ENCODE measurements at regions not wholly inside any gene's neighbourhood (a gene's known extent, or its start where the extent isn't known, plus 50 kb on each side); places are given as distances from the start of the nearest gene placed in this dataset.

GRCh38 chr19:30895946-30896345 is 453.3 kb downstream of the TSHZ3 start:
- H3K27ac ChIP-seq, result no peak overlapping the region
- WGBS, 2 donors, result 34 to 49% methylated on average over 3 of the region's 3 CpGs
- intact Hi-C loops (cut with DNase I), result no loop called here

GRCh38 chr19:30891051-30891450 is 458.2 kb downstream of the TSHZ3 start:
- intact Hi-C loops (cut with DNase I), result no loop called here
- no peaks in the 10 kb centered on the region for H3K9me3 ChIP-seq
- no peaks in the 10 kb centered on the region for H3K27me3 ChIP-seq
- H3K4me1 ChIP-seq, result no peaks in the 10 kb centered on the region
- TF ChIP-seq POLR2A (IDR thresholded peaks at IDR 0.05) (no peak), CTCF (IDR thresholded peaks at IDR 0.05) (no peak)
- ATAC-seq, result no peak
- H3K4me3 ChIP-seq, result no peak overlapping the region
- H3K27ac ChIP-seq, result no peak overlapping the region
- WGBS, 2 donors, result 58 to 72% methylated on average over 4 of the region's 4 CpGs
- H3K36me3 ChIP-seq (replicated peaks in 1 of 2; ENCODE audit: insufficient read depth in 1 of 2, low read depth in 2 of 2), result no peaks in the 10 kb centered on the region
- DNase-seq, result no peak

More at GRCh38 chr19:30895946-30896345, 453.3 kb downstream of the TSHZ3 start:
- no peak for TF ChIP-seq POLR2A (IDR thresholded peaks at IDR 0.05)
- no peak for TF ChIP-seq CTCF (IDR thresholded peaks at IDR 0.05)
- H3K4me1 ChIP-seq, result no peaks in the 10 kb centered on the region
- no peak for ATAC-seq
- H3K27me3 ChIP-seq, result no peaks in the 10 kb centered on the region
- DNase-seq, result no peak
- H3K36me3 ChIP-seq (replicated peaks in 1 of 2; ENCODE audit: insufficient read depth in 1 of 2, low read depth in 2 of 2), result no peaks in the 10 kb centered on the region
- no peak overlapping the region for H3K4me3 ChIP-seq
- no peaks in the 10 kb centered on the region for H3K9me3 ChIP-seq

GRCh38 chr19:30890033-30890432 is 459.2 kb downstream of the TSHZ3 start:
- peak overlapping the region in 1 of 4 donors; percentile 54 for H3K27ac ChIP-seq
- WGBS, 2 donors, result 46 to 63% methylated on average over 2 of the region's 2 CpGs
- no peak overlapping the region for H3K4me3 ChIP-seq
- H3K36me3 ChIP-seq (replicated peaks in 1 of 2; ENCODE audit: insufficient read depth in 1 of 2, low read depth in 2 of 2), result no peaks in the 10 kb centered on the region
- peak in 1 of 4 donors; percentile 10 for DNase-seq
- H3K27me3 ChIP-seq, result no peaks in the 10 kb centered on the region
- intact Hi-C loops (cut with DNase I), result no loop called here
- no peaks in the 10 kb centered on the region for H3K9me3 ChIP-seq
- no peak for ATAC-seq
- no peak for TF ChIP-seq CTCF (IDR thresholded peaks at IDR 0.05)
- TF ChIP-seq POLR2A (IDR thresholded peaks at IDR 0.05), result no peak
- no peaks in the 10 kb centered on the region for H3K4me1 ChIP-seq

GRCh38 chr19:30888937-30889336 is 460.3 kb downstream of the TSHZ3 start:
- Histone ChIP-seq H3K4me1 (no peaks in the 10 kb centered on the region), H3K36me3 (replicated peaks in 1 of 2; ENCODE audit: insufficient read depth in 1 of 2, low read depth in 2 of 2) (no peaks in the 10 kb centered on the region), H3K27ac (no peak overlapping the region), H3K27me3 (no peaks in the 10 kb centered on the region), H3K4me3 (no peak overlapping the region), H3K9me3 (no peaks in the 10 kb centered on the region)
- TF ChIP-seq POLR2A (IDR thresholded peaks at IDR 0.05), result no peak
- no peak for TF ChIP-seq CTCF (IDR thresholded peaks at IDR 0.05)
- intact Hi-C loops (cut with DNase I), result no loop called here
- ATAC-seq (no peak), DNase-seq (no peak)
- 67 to 72% methylated on average over 2 of the region's 2 CpGs for WGBS, 2 donors

GRCh38 chr19:30887042-30887441 is 462.2 kb downstream of the TSHZ3 start:
- intact Hi-C loops (cut with DNase I), result no loop called here
- TF ChIP-seq CTCF (IDR thresholded peaks at IDR 0.05), result no peak
- TF ChIP-seq POLR2A (IDR thresholded peaks at IDR 0.05), result no peak
- no peak for DNase-seq
- Histone ChIP-seq H3K4me3 (no peak overlapping the region), H3K4me1 (no peaks in the 10 kb centered on the region), H3K9me3 (no peaks in the 10 kb centered on the region), H3K27ac (no peak overlapping the region), H3K27me3 (no peaks in the 10 kb centered on the region), H3K36me3 (replicated peaks in 1 of 2; ENCODE audit: insufficient read depth in 1 of 2, low read depth in 2 of 2) (no peaks in the 10 kb centered on the region)
- ATAC-seq, result no peak
- 46 to 79% methylated on average over 3 to 6 of the region's 6 CpGs for WGBS, 2 donors

All from body of pancreas (tissue), 4 donors.